GM18951 (cell line): ENCODE measurements at regions not wholly inside any gene's neighbourhood (a gene's known extent, or its start where the extent isn't known, plus 50 kb on each side); places are given as distances from the start of the nearest gene placed in this dataset.

Source experiments
- POLR2A ChIP-seq: IDR thresholded peaks from 4 replicates; pipeline ENCODE4 v1.6.1; 2011; ENCODE audit warnings: mild to moderate bottlenecking; ENCODE audit not compliant: insufficient read length, insufficient read depth; ENCODE audit errors: extremely low read depth
- in situ Hi-C: fragments of 300-500 bp; cut with MboI; formaldehyde crosslinking; loops from one replicate; pipeline ENCODE4 v1.12.0; 2022; ENCODE audit warnings: low sequenced_read_pairs, mixed read lengths, inconsistent platforms; ENCODE audit not compliant: unreplicated experiment

DNA sequence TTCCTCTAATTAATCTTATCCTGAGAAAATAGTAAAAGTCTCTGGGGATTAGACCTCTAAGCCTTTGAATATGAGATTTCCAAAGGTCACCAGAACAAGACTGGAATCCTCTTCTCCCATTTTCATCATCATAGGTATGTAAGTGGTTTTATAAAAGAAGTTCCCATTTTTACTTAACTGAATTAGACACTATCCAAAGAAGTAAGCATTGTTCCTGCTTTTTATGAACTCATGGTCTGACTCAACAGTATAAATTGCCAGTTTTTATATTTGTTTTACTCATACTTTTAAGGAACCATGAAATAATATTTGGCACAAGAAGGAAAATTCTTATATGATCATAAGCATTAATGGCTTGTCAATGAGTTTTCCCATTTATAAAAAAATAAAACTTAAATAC lies 167.1 kb upstream of the ADRA1B start:
- no peak for TF ChIP-seq POLR2A
- in situ Hi-C loops: no loop called here

GRCh38 chr5:159750226-159750625 lies 166.1 kb upstream of the ADRA1B start:
- in situ Hi-C loops: no loop called here
- no peak for TF ChIP-seq POLR2A

DNA sequence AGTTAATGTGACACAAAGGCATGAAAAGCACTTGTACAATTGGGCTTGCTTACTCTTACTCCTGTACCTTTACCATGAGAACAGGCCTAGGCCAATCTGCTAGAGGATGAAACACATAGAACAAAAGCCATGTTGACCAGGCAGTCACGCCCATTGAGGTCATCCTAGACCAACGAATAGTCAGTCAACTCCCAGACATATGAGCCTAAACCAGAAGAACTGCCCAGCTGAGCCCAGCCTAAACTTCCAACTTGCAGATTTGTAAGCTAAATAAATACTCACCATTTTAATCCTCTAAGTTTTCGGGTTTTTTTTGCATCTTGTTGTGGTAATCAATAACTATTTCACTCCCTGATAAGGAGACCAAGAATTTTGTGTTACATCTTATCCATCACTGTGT lies 164.8 kb upstream of the ADRA1B start:
- in situ Hi-C loops: no loop called here

GRCh38 chr5:159752622-159753275 lies 163.5 kb upstream of the ADRA1B start:
- TF ChIP-seq POLR2A: no peak
- in situ Hi-C loops: no loop called here

More for the DNA sequence above, 164.8 kb upstream of the ADRA1B start:
- no peak for TF ChIP-seq POLR2A

DNA sequence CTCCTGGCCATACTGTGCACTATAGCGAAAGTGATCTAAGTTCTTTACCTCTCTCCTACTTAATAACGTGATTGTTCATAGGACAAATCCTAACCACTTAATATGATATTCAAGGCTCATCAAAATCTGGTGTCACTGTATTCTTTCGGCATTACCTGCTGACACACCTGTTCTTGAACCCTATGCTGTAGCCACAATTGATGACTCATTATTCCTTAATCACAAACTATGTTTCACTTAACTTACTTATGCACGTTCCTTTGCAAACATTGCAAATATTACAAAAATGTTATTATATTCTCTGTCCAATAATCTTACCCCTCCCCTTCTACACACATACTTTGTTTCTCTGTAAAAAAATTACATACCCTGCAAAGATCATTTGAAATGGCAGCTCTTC lies 158.1 kb upstream of the ADRA1B start:
- in situ Hi-C loops: no loop called here
- no peak for TF ChIP-seq POLR2A

- TF ChIP-seq POLR2A: no peak
- in situ Hi-C loops: no loop called here
Observed at GRCh38 chr5:159759791-159760290, 156.4 kb upstream of the ADRA1B start.

GRCh38 chr5:159762921-159763320 lies 153.4 kb upstream of the ADRA1B start:
- in situ Hi-C loops: no loop called here
- TF ChIP-seq POLR2A: no peak

- in situ Hi-C loops: no loop called here
- no peak for TF ChIP-seq POLR2A
Observed at GRCh38 chr5:159763562-159763961, 152.7 kb upstream of the ADRA1B start.

DNA sequence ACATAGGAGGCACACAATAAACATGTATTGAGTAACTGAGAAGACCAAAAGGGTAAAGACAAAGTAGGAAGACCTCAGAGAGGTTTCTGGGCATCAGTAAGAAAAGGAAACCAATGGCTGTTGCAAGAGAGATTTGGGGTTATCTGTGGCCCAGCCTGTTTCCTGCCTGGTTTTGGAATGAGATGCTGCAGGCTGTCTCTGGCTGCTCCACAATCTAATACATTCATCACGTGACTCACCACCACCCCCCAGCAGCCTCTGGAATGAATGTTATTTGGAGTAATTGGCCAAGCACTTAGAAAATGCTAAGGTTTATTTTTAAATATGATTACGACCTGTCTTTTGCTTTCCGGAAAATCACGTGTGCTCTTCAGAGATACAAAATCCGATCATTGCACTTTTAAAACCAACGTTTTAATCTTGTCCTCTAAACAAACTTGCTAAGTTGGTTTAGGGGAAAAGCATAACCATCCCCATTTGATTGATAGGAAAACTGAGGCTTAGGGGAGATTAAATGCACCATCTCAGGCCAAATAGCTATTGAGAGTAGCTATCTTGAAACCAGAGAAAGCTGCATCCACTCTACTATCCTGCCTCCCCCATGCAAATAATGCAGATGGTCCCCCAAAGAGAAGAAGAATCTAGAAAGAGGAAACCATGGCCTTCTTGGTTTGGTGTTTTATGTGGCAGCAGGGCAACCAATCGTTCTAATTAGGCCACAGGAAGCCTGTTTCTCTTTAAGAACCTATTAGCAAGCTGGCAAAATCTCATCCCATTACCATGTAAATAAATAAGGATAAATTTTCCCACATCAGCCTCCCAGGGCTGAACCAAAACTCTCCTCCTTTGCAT lies 151.8 kb upstream of the ADRA1B start:
- no peak for TF ChIP-seq POLR2A
- in situ Hi-C loops: no loop called here

DNA sequence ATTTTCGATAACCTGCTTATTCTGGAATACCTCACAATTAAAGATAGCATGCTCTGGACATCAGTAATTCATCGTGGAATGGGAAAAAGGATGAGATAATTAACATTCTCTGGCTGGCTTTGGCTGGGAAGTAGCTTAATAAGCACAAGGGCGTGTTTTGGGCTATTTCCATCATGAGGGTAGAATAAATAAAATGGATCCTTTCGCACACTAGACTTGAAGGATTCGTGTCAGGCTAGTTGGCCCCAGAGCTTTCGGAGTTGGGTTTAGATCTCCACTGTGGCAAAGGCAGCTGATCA lies 151.2 kb upstream of the ADRA1B start:
- TF ChIP-seq POLR2A: no peak
- in situ Hi-C loops: no loop called here

DNA sequence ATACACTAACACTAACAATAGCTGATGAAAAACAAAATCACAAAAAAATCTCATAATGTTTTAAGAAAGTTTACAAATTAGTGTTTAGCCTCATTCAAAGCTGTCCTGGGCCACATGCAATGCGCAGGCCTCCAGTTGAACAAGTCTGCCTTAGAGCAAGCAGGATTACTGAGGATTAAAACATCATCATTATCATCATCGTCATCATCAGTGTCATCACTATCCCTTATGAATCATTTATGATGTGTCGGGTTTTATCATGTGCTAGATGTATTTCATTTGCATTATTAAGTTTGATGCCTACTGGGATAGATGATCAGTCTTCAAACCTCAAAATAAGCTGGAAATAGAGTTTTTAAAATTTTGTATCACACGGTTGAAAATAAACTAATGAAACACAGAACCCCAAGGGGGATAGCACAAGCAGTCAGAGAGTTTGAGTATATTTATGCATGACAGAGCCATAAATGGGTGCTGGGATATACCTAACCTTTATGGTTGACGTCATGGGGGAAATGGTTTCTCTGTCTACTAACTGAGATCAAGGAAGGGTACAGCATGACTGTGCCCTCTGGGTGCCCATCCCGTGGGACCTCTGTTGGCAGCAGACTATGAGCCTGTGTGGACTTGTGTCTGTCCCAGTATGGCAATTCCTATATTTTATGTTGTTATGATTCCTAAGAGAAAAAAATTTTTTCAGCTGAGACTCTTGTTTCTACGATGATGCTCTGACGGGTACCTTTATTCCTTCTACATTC lies 150.3 kb upstream of the ADRA1B start:
- in situ Hi-C loops: no loop called here
- no peak for TF ChIP-seq POLR2A

DNA sequence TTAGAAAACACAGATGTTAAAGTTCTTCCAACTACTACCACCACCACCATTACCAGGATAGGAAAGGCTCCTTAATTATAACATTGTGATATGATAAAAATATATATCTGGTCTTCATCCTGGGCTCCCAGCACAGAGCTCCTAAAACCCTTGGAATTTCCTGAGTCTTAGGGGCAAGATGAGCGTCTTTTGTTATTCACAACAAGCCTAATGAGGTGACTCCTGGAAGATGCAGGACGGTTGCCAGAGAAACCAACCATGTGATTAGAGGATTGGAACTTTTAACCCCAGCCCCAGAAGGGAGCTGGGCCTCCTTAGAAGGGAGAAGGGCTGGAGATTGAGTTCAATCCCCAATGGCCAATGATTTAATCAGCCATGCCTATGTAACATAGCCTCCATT lies 148.0 kb upstream of the ADRA1B start:
- TF ChIP-seq POLR2A: no peak
- in situ Hi-C loops: no loop called here

GRCh38 chr5:159772698-159773061 lies 143.6 kb upstream of the ADRA1B start:
- in situ Hi-C loops: no loop called here
- TF ChIP-seq POLR2A: no peak

GRCh38 chr5:159773062-159773924 lies 143.0 kb upstream of the ADRA1B start:
- no peak for TF ChIP-seq POLR2A
- in situ Hi-C loops: no loop called here
